Activated T-cell treated with anti-CD3 and anti-CD28 coated beads, Interleukin-2, amount 50 U/mL, for 4 hours (primary cell): ENCODE measurements at regions not wholly inside any gene's neighbourhood (a gene's known extent, or its start where the extent isn't known, plus 50 kb on each side); places are given as distances from the start of the nearest gene placed in this dataset.

Experiments
- ATAC-seq, 2 donors: fragments of 200-7000 bp; cut with Tn5 transposase; one replicate each; pipeline ENCODE4 v1.10.0; 2021
- DNase-seq: peaks from one replicate; pipeline ENCODE4 v3.0.0-alpha.2; 2020
- H3K27me3 Mint-ChIP-seq: one replicate; pipeline ENCODE4 v1.8.0; 2021; ENCODE audit warnings: low read depth, mixed read lengths
- H3K36me3 Mint-ChIP-seq: one replicate; pipeline ENCODE4 v1.8.0; 2022; ENCODE audit warnings: mixed read lengths; ENCODE audit not compliant: insufficient read depth
- H3K4me1 Mint-ChIP-seq: one replicate; pipeline ENCODE4 v1.8.0; 2021; ENCODE audit warnings: low read depth, mixed read lengths
- H3K4me3 Mint-ChIP-seq: one replicate; pipeline ENCODE4 v1.8.0; 2021; ENCODE audit warnings: mild to moderate bottlenecking, moderate library complexity, mixed read lengths
- H3K9me3 Mint-ChIP-seq: one replicate; pipeline ENCODE4 v1.8.0; 2021; ENCODE audit warnings: mixed read lengths

DNA sequence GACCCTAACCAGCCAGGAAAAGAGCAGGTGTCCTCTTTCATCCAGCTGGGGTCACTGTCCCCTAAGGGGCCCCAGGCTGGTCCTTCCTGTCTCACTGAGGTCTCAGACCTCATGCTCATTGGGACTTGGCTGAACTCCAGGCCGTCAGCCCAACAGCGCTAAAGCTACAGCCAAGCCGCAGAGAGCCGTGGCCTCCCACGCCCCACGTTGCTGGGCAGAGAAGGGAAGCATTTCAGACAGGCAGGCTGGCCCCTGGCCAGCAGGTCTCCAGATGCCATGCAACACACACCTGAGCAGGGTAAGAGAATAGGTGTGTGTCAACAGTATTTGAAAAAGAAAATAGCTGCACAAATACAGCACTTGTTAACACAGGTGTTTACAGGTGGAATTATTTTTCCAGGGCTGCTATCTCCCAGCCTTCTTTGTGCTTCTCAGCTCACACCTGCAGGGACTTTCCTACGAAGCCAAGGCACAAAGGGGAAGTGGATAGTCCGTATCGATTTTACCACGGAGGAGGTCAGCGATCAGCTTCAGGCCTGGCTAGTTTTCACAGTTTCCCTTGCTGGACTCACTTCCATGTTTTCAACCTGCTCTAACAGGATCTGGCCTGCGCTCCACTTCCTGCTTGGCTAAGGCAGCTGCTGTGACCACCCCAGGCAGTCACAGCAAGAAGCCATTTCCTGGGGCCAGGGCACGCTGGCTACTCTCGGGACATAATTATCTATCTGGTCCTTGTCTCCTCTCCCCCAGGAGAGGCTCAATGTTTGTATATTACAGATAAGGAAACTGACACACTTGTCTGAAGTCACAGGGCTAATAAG lies 156.1 kb upstream of the ID2 start:
- ATAC-seq, result no peak
- no peaks in the 10 kb centered on the region for H3K9me3 Mint-ChIP-seq
- peaks cover 39% of the 10 kb centered on the region for H3K4me1 Mint-ChIP-seq
- H3K4me3 Mint-ChIP-seq, result no peak overlapping the region
- H3K27me3 Mint-ChIP-seq, result no peaks in the 10 kb centered on the region
- no peaks in the 10 kb centered on the region for H3K36me3 Mint-ChIP-seq
- no peak for DNase-seq

DNA sequence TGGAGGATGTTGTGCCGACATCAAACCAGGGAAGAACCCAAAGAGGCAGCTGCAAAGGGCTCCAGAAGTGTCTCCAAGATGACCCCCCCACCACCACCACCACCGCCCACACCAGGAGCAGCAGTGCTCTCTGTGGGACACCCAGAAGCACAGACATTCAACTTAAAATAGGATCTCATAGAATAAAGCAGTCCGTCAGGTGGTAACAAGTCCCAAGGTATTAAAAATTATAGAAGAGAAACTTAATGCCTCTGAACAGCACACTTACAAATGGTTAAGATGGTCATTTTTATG lies 155.5 kb upstream of the ID2 start:
- peaks cover 3% of the 10 kb centered on the region for H3K36me3 Mint-ChIP-seq
- H3K27me3 Mint-ChIP-seq, result no peaks in the 10 kb centered on the region
- H3K4me1 Mint-ChIP-seq, result peaks cover 34% of the 10 kb centered on the region
- H3K4me3 Mint-ChIP-seq, result no peak overlapping the region
- H3K9me3 Mint-ChIP-seq, result peaks cover 5% of the 10 kb centered on the region
- DNase-seq (no peak), ATAC-seq (no peak)

DNA sequence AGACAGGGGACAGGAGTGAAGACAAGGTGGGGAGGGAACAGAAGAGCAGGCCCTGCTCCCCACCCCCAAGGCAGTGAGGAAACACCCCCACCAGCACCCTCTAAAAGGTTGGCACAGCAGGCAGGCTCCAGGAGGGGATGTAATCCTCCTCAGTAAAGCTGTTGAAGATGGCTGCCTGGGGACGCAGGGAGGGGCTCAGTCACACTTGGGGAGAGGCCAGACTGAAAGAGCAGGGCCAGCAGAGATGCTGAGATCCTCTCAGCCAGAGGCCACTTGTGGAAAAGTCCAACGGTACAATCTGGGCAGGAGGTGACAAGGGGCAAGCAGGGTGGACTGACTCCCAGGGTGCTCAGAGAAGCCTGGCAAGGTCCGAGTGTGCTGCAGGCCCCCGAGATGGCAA lies 154.8 kb upstream of the ID2 start:
- ATAC-seq (no peak), DNase-seq (no peak)
- Mint-ChIP-seq H3K4me3 (no peak overlapping the region), H3K27me3 (no peaks in the 10 kb centered on the region), H3K36me3 (peaks cover 4% of the 10 kb centered on the region), H3K4me1 (peaks cover 28% of the 10 kb centered on the region), H3K9me3 (peaks cover 7% of the 10 kb centered on the region)

GRCh38 chr2:8527676-8528075 lies 154.2 kb upstream of the ID2 start:
- Mint-ChIP-seq H3K4me1 (peaks cover 21% of the 10 kb centered on the region), H3K4me3 (no peak overlapping the region), H3K27me3 (no peaks in the 10 kb centered on the region), H3K9me3 (peaks cover 12% of the 10 kb centered on the region), H3K36me3 (peaks cover 4% of the 10 kb centered on the region)
- no peak for ATAC-seq
- no peak for DNase-seq

GRCh38 chr2:8528863-8529262 lies 153.0 kb upstream of the ID2 start:
- Mint-ChIP-seq H3K27me3 (no peaks in the 10 kb centered on the region), H3K4me3 (no peak overlapping the region), H3K36me3 (peaks cover 4% of the 10 kb centered on the region), H3K9me3 (peaks cover 15% of the 10 kb centered on the region), H3K4me1 (peaks cover 11% of the 10 kb centered on the region)
- DNase-seq, result no peak
- ATAC-seq, result no peak

DNA sequence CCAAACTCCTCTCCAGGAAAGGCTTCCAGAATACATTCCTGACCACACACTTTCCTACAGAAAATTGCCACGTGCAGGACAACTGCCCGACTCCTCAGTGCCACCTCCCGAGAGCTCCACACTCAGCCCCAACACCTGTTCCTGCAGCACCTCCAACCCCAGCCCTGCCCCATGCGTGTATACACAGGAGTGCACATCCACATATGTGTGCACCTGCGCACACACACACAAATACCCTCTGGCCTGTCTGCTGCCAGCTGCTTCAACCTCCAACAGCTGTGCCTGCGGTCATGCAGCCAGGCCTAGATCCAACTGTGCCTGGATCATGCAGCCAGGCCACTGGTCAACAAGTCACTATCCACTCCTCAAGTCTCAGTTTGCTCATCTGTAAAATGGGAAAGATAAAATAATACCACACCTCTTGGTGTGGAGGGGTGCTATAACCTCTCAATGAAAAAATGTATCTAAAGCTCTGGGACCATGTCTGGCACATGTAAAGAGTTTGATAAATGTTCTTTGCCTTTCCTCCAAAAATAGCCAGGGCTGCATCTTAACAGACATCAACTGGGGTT lies 152.1 kb upstream of the ID2 start:
- no peaks in the 10 kb centered on the region for H3K27me3 Mint-ChIP-seq
- peaks cover 4% of the 10 kb centered on the region for H3K36me3 Mint-ChIP-seq
- H3K4me1 Mint-ChIP-seq, result peaks cover 10% of the 10 kb centered on the region
- ATAC-seq (no peak), DNase-seq (no peak)
- peaks cover 15% of the 10 kb centered on the region for H3K9me3 Mint-ChIP-seq
- no peak overlapping the region for H3K4me3 Mint-ChIP-seq

- Mint-ChIP-seq H3K36me3 (peaks cover 4% of the 10 kb centered on the region), H3K4me3 (no peak overlapping the region), H3K4me1 (peaks cover 10% of the 10 kb centered on the region), H3K9me3 (peaks cover 15% of the 10 kb centered on the region), H3K27me3 (no peaks in the 10 kb centered on the region)
- DNase-seq, result no peak
- ATAC-seq, result no peak
Observed at GRCh38 chr2:8531481-8531880, 150.4 kb upstream of the ID2 start.

DNA sequence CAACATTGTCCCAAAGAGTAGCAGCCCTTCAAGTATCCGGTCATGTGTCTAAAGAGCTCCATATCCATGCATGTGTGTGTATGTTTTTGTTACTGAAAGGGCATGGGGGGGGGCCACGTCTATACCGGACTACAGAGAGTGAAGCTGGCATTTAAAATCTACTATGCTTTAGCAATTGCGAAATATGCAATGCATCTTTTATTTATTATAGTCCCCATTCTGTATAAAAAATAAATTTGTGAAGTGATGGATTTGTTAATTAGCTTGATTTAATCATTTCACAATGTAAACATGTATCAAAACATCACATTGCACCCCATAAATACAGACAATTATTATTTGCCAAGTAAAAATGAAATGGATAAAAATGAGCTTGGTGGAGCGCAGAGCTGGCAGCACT lies 149.4 kb upstream of the ID2 start:
- Mint-ChIP-seq H3K27me3 (no peaks in the 10 kb centered on the region), H3K4me3 (no peak overlapping the region), H3K36me3 (peaks cover 4% of the 10 kb centered on the region), H3K9me3 (peaks cover 15% of the 10 kb centered on the region), H3K4me1 (peaks cover 17% of the 10 kb centered on the region)
- no peak for ATAC-seq
- no peak for DNase-seq

DNA sequence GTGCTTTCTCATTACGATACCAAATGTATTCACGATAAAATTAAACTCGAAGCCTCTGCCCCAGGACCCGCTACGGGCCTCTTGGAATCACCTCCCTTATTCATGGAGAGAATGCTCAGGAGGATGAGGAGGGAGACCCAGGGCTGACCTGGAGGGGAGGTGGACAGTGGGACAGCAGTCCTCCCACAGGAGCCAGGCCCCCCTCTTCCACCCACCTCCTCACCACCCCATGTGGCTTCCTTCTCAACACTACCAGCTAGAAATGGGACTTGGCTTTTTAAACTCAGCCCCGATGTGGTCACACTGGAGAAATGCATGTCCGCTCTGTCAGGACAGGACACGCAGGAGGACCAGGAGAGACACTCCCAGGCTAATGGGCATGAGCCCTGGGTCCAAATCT lies 147.9 kb upstream of the ID2 start:
- ATAC-seq (no peak), DNase-seq (no peak)
- H3K4me1 Mint-ChIP-seq, result peaks cover 24% of the 10 kb centered on the region
- H3K27me3 Mint-ChIP-seq, result no peaks in the 10 kb centered on the region
- H3K4me3 Mint-ChIP-seq, result no peak overlapping the region
- peaks cover 4% of the 10 kb centered on the region for H3K36me3 Mint-ChIP-seq
- H3K9me3 Mint-ChIP-seq, result peaks cover 15% of the 10 kb centered on the region

- DNase-seq (no peak), ATAC-seq (no peak)
- H3K36me3 Mint-ChIP-seq, result peaks cover 4% of the 10 kb centered on the region
- peaks cover 15% of the 10 kb centered on the region for H3K9me3 Mint-ChIP-seq
- no peaks in the 10 kb centered on the region for H3K27me3 Mint-ChIP-seq
- no peak overlapping the region for H3K4me3 Mint-ChIP-seq
- peaks cover 27% of the 10 kb centered on the region for H3K4me1 Mint-ChIP-seq
Observed at GRCh38 chr2:8534386-8534728, 147.5 kb upstream of the ID2 start.

- DNase-seq, result no peak
- H3K4me3 Mint-ChIP-seq, result no peak overlapping the region
- H3K4me1 Mint-ChIP-seq, result peaks cover 32% of the 10 kb centered on the region
- no peak for ATAC-seq
- peaks cover 4% of the 10 kb centered on the region for H3K36me3 Mint-ChIP-seq
- no peaks in the 10 kb centered on the region for H3K27me3 Mint-ChIP-seq
- H3K9me3 Mint-ChIP-seq, result peaks cover 15% of the 10 kb centered on the region
Observed at GRCh38 chr2:8534729-8535468, 147.0 kb upstream of the ID2 start.

- peaks cover 37% of the 10 kb centered on the region for H3K4me1 Mint-ChIP-seq
- no peak overlapping the region for H3K4me3 Mint-ChIP-seq
- H3K9me3 Mint-ChIP-seq, result peaks cover 15% of the 10 kb centered on the region
- DNase-seq, result no peak
- H3K27me3 Mint-ChIP-seq, result no peaks in the 10 kb centered on the region
- H3K36me3 Mint-ChIP-seq, result peaks cover 4% of the 10 kb centered on the region
- ATAC-seq, result peak in 1 of 2 donors; percentile 7
Observed at GRCh38 chr2:8535469-8535795, 146.4 kb upstream of the ID2 start.

GRCh38 chr2:8535821-8536685 lies 145.8 kb upstream of the ID2 start:
- Mint-ChIP-seq H3K4me3 (no peak overlapping the region), H3K4me1 (peaks cover 43% of the 10 kb centered on the region)
- ATAC-seq, result peak; percentile 46 to 69

DNA sequence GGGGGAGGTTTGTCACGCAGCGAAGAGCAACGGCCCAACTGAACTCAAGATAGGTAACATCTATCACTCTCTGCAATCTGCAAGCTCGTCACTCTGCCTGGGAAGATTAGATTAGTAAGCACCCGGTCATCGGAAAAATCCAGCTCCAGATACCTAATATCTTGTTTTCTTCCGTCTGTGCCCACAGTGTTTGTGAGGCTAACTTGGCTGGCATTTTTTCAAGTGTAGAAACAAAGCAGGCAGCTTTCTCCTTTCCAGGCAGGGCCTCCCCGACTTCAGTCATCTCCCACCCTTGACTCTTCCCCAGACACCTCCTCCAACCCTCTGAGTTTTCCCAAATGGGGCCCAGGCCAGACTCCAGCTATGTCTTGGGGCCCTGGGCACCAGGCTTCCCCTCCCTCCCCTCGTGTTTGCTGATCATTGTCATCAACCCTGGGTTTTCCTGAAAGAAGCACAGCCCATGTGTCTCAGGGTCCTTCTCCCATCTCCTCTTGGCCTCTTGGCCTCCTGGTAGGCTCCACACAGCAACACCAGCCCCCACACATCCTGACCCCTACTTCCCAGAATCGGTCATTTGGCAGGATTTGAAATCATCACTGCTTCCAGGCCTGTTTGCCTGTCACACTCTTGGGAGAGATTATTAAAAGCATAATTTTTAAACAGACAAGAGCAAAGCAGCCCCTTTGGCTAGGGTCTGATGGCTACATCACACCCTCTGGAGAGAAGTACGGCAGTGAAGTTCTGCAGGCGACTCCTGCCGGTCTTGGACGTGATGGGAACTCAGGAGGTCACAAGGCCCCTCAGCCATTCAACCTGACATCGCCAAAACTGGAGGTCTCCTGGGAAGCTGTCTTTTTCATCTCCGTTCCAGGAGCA lies 144.9 kb upstream of the ID2 start:
- H3K4me1 Mint-ChIP-seq, result peaks cover 52% of the 10 kb centered on the region
- no peaks in the 10 kb centered on the region for H3K27me3 Mint-ChIP-seq
- no peak for DNase-seq
- H3K36me3 Mint-ChIP-seq, result no peaks in the 10 kb centered on the region
- ATAC-seq, result no peak
- no peak overlapping the region for H3K4me3 Mint-ChIP-seq
- peaks cover 9% of the 10 kb centered on the region for H3K9me3 Mint-ChIP-seq

More at GRCh38 chr2:8535821-8536685, 145.8 kb upstream of the ID2 start:
- peaks cover 4% of the 10 kb centered on the region for H3K36me3 Mint-ChIP-seq
- peaks cover 12% of the 10 kb centered on the region for H3K9me3 Mint-ChIP-seq
- DNase-seq, result no peak
- H3K27me3 Mint-ChIP-seq, result no peaks in the 10 kb centered on the region
